HepG2 (cell line): ENCODE measurements at regions not wholly inside any gene's neighbourhood (a gene's known extent, or its start where the extent isn't known, plus 50 kb on each side); places are given as distances from the start of the nearest gene placed in this dataset.
A peak's percentile ranks its signal among the peaks of the same experiment; 100 is the strongest.

ENCODE experiments used
- EHMT2 ChIP-seq: fragments of 200-600 bp; sonication (generic); IDR thresholded peaks from 2 replicates; pipeline ENCODE4 v1.7.0; 2017; ENCODE audit warnings: antibody characterized with exemption, low read depth, low read length, borderline replicate concordance
- EZH2 ChIP-seq: conservative IDR thresholded peaks from 2 replicates; pipeline ENCODE4 v1.6.1; 2012; ENCODE audit warnings: mild to moderate bottlenecking, low read depth, low read length, moderate library complexity
- FOXJ3 ChIP-seq: sonication (generic); formaldehyde crosslinking; IDR thresholded peaks from 2 replicates; pipeline ENCODE4 v1.4.0; 2020; ENCODE audit warnings: missing genetic modification reagents, mild to moderate bottlenecking, borderline replicate concordance
- GFI1 ChIP-seq: sonication (generic); formaldehyde crosslinking; IDR thresholded peaks from 2 replicates; pipeline ENCODE4 v1.5.0; 2020; ENCODE audit warnings: missing genetic modification reagents, mild to moderate bottlenecking, borderline replicate concordance
- GLI4 ChIP-seq: sonication (generic); formaldehyde crosslinking; IDR thresholded peaks from 2 replicates; pipeline ENCODE4 v1.5.1; 2020; ENCODE audit warnings: missing genetic modification reagents, mild to moderate bottlenecking, moderate library complexity, borderline replicate concordance
- MED1 ChIP-seq: sonication (generic); formaldehyde crosslinking; IDR thresholded peaks from 2 replicates; pipeline ENCODE4 v1.4.0; 2020; ENCODE audit warnings: missing genetic modification reagents
- NAIF1 ChIP-seq: sonication (generic); formaldehyde crosslinking; IDR thresholded peaks from 2 replicates; pipeline ENCODE4 v1.5.0; 2020; ENCODE audit warnings: mild to moderate bottlenecking, missing genetic modification reagents, borderline replicate concordance
- NFIB ChIP-seq: sonication (generic); formaldehyde crosslinking; IDR thresholded peaks from 2 replicates; pipeline ENCODE4 v1.9.0; 2021; ENCODE audit warnings: missing genetic modification reagents, mild to moderate bottlenecking, borderline replicate concordance
- RBFOX2 ChIP-seq: fragments of 200-400 bp; formaldehyde crosslinking; IDR thresholded peaks from 2 replicates; pipeline ENCODE4 v1.6.1; 2017; ENCODE audit warnings: low read depth, mild to moderate bottlenecking, low read length
- RERE ChIP-seq: IDR thresholded peaks from 2 replicates; pipeline ENCODE4 v1.6.1; 2016; ENCODE audit warnings: low read depth, missing genetic modification reagents, missing compliant biosample characterization
- SETDB1 ChIP-seq: sonication (generic); formaldehyde crosslinking; IDR thresholded peaks from 2 replicates; pipeline ENCODE4 v1.5.1; 2020; ENCODE audit warnings: missing genetic modification reagents, mild to moderate bottlenecking, borderline replicate concordance
- SMAD9 ChIP-seq: sonication (generic); formaldehyde crosslinking; IDR thresholded peaks from 2 replicates; pipeline ENCODE4 v1.5.1; 2020; ENCODE audit warnings: mild to moderate bottlenecking, missing genetic modification reagents
- ZBTB3 ChIP-seq: sonication (generic); formaldehyde crosslinking; IDR thresholded peaks from 2 replicates; pipeline ENCODE4 v1.4.0; 2020; ENCODE audit warnings: low read depth, mild to moderate bottlenecking, moderate library complexity, missing genetic modification reagents, borderline replicate concordance
- ZFP91 ChIP-seq: sonication (generic); formaldehyde crosslinking; IDR thresholded peaks from 2 replicates; pipeline ENCODE4 v1.9.0; 2022; ENCODE audit warnings: missing genetic modification reagents, mild to moderate bottlenecking, borderline replicate concordance
- ZNF124 ChIP-seq: sonication (generic); formaldehyde crosslinking; IDR thresholded peaks from 2 replicates; pipeline ENCODE4 v1.4.0; 2020; ENCODE audit warnings: missing genetic modification reagents
- ZNF207 ChIP-seq: fragments of 450-650 bp; IDR thresholded peaks from 2 replicates; pipeline ENCODE4 v1.6.1; 2016; ENCODE audit warnings: antibody characterized with exemption, borderline replicate concordance
- ZNF432 ChIP-seq: sonication (generic); formaldehyde crosslinking; IDR thresholded peaks from 2 replicates; pipeline ENCODE4 v1.5.0; 2020; ENCODE audit warnings: missing genetic modification reagents, mild to moderate bottlenecking, borderline replicate concordance
- ZSCAN22 ChIP-seq: sonication (generic); formaldehyde crosslinking; IDR thresholded peaks from 2 replicates; pipeline ENCODE4 v1.4.0; 2020; ENCODE audit warnings: mild to moderate bottlenecking, missing genetic modification reagents
- ZSCAN9 ChIP-seq: IDR thresholded peaks from 2 replicates; pipeline ENCODE4 v1.6.1; 2016; ENCODE audit warnings: borderline replicate concordance
- TF ChIP-seq, protein P1 (sequence below): IDR thresholded peaks from 2 replicates; pipeline ENCODE4 v1.6.1; 2016
- TF ChIP-seq, protein P2 (sequence below): IDR thresholded peaks from 2 replicates; pipeline ENCODE4 v1.6.1; 2016; ENCODE audit warnings: mild to moderate bottlenecking

DNA sequence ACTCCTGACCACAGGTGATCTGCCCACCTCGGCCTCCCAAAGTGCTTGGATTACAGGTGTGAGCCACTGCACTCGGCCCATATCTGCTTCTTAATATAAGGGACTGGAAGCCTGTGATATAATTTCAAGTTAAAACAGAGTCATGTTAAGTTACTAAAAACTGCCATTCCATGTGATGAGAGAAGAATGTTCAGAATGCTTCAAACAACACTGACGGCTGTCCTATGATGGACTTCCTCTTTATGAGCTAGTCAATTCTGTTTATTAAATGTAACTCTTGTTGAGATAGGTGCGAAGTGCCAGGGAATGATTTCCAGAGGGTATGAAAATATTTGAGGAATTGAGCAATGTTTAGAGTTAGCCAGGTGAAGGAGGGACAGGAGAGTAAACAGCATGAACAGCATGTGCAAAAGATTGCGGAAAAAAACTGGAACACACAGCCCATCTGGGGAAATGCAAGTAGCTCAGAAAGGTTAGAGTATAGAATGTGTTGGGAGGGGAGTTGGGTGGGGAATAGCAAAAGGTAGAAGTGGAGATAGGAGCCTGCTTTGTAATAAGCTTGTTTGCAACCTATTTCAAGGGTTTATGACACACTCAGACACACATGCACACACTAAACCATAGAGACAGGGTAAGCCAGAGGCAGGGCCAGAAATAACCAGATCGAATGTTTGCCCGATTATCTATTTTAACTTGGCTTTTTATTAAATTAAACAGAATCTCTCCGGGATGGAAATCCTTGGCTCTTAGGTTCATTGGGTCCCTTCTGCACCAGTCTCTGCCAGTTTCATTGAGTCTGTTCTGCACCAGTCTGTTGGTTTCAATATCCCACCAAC lies 135.6 kb upstream of the COX10 start (continued):
- no peak for TF ChIP-seq EZH2
- TF ChIP-seq SETDB1 (CRISPR knock-in tag), result no peak
- TF ChIP-seq ZFP91, result no peak
- no peak for TF ChIP-seq ZNF124 (CRISPR knock-in tag)
- TF ChIP-seq ZSCAN22 (CRISPR knock-in tag), result no peak
- no peak for TF ChIP-seq ZNF207
- no peak for TF ChIP-seq ZNF432
- no peak for TF ChIP-seq ZSCAN9 (CRISPR knock-in tag)
- no peak for TF ChIP-seq RBFOX2
- no peak for TF ChIP-seq EHMT2
- no peak for TF ChIP-seq NAIF1 (CRISPR knock-in tag)
- no peak for TF ChIP-seq NFIB (CRISPR knock-in tag)
- TF ChIP-seq GFI1 (CRISPR knock-in tag), result peak; percentile 50; the same call in 1 of the 2 replicates
- no peak for TF ChIP-seq ZBTB3 (CRISPR knock-in tag)
- TF ChIP-seq, protein P1, sequence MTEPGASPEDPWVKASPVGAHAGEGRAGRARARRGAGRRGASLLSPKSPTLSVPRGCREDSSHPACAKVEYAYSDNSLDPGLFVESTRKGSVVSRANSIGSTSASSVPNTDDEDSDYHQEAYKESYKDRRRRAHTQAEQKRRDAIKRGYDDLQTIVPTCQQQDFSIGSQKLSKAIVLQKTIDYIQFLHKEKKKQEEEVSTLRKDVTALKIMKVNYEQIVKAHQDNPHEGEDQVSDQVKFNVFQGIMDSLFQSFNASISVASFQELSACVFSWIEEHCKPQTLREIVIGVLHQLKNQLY (CRISPR knock-in tag), result peak; percentile 72; the same call in 1 of the 2 replicates
- TF ChIP-seq, protein P2, sequence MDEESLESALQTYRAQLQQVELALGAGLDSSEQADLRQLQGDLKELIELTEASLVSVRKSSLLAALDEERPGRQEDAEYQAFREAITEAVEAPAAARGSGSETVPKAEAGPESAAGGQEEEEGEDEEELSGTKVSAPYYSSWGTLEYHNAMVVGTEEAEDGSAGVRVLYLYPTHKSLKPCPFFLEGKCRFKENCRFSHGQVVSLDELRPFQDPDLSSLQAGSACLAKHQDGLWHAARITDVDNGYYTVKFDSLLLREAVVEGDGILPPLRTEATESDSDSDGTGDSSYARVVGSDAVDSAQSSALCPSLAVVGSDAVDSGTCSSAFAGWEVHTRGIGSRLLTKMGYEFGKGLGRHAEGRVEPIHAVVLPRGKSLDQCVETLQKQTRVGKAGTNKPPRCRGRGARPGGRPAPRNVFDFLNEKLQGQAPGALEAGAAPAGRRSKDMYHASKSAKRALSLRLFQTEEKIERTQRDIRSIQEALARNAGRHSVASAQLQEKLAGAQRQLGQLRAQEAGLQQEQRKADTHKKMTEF (CRISPR knock-in tag), result peak; percentile 54; the same call in 1 of the 2 replicates
- peak; percentile 81 for TF ChIP-seq FOXJ3 (CRISPR knock-in tag)
- TF ChIP-seq MED1, result peak; percentile 62
- TF ChIP-seq SMAD9 (CRISPR knock-in tag), result no peak
- peak; percentile 85; the same call in 1 of the 2 replicates for TF ChIP-seq RERE
- TF ChIP-seq GLI4 (CRISPR knock-in tag), result no peak
